ENCODE measurements at regions not wholly inside any gene's neighbourhood (a gene's known extent, or its start where the extent isn't known, plus 50 kb on each side); places are given as distances from the start of the nearest gene placed in this dataset.

GRCh38 chr5:27511061-27511460 lies 472.7 kb upstream of the CDH9 start:
- no peak for DNase-seq (ENCODE audit: low read depth)
- TF ChIP-seq, protein P1, sequence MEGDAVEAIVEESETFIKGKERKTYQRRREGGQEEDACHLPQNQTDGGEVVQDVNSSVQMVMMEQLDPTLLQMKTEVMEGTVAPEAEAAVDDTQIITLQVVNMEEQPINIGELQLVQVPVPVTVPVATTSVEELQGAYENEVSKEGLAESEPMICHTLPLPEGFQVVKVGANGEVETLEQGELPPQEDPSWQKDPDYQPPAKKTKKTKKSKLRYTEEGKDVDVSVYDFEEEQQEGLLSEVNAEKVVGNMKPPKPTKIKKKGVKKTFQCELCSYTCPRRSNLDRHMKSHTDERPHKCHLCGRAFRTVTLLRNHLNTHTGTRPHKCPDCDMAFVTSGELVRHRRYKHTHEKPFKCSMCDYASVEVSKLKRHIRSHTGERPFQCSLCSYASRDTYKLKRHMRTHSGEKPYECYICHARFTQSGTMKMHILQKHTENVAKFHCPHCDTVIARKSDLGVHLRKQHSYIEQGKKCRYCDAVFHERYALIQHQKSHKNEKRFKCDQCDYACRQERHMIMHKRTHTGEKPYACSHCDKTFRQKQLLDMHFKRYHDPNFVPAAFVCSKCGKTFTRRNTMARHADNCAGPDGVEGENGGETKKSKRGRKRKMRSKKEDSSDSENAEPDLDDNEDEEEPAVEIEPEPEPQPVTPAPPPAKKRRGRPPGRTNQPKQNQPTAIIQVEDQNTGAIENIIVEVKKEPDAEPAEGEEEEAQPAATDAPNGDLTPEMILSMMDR (IDR thresholded peaks at IDR 0.05; ENCODE audit: control insufficient read depth, insufficient read depth, low read depth, low read length, missing control alignments): no peak
- no peak overlapping the region for H3K4me3 ChIP-seq (ENCODE audit: control insufficient read depth, low read depth, low read length)

DNA sequence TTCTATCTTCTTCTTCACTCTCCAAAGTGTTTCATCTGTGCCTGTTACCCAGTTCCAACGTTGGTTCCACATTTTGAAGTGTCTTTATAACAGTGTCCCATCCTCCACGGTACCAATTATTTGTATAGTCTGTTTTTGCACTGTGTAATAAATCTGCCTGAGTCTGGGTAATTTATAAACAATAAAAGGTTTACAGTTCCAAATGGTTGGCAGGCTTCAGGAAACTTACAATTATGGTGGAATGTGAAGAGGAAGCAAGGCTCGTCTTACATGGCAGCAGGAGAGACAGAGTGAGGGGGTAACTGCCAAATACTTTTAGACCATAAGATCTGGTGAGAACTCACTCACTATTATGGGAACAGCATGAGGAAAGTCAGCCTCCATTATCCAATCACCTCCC lies 465.4 kb upstream of the CDH9 start:
- TF ChIP-seq, protein P1 (IDR thresholded peaks at IDR 0.05; ENCODE audit: control insufficient read depth, insufficient read depth, low read depth, low read length, missing control alignments): no peak
- H3K4me3 ChIP-seq (ENCODE audit: control insufficient read depth, low read depth, low read length): no peak overlapping the region
- DNase-seq (ENCODE audit: low read depth): no peak

- TF ChIP-seq, protein P1 (IDR thresholded peaks at IDR 0.05; ENCODE audit: control insufficient read depth, insufficient read depth, low read depth, low read length, missing control alignments): no peak
- no peak for DNase-seq (ENCODE audit: low read depth)
- no peak overlapping the region for H3K4me3 ChIP-seq (ENCODE audit: control insufficient read depth, low read depth, low read length)
Observed at GRCh38 chr5:27502236-27502635, 463.9 kb upstream of the CDH9 start.

GRCh38 chr5:27497491-27497890 lies 459.1 kb upstream of the CDH9 start:
- H3K4me3 ChIP-seq (ENCODE audit: control insufficient read depth, low read depth, low read length): no peak overlapping the region
- TF ChIP-seq, protein P1 (IDR thresholded peaks at IDR 0.05; ENCODE audit: control insufficient read depth, insufficient read depth, low read depth, low read length, missing control alignments): no peak
- no peak for DNase-seq (ENCODE audit: low read depth)

DNA sequence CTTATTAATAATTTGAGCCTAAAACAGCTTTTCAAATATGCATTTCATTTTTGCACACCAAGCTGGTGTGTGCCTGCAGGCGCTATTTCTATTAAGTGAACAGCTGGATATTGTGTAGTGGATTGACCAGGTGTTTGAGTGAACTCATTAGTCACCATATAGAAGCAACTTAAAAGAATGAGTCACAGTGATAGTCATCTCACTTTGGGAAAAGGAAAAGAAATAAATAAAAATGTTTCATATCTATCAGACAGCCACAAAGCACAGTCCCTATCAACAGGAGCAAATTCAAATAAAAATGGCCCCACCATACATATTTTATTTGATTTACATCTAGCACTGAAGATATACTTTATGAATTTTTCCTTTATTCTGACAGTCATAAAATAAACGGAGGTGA lies 456.5 kb upstream of the CDH9 start:
- TF ChIP-seq, protein P1 (IDR thresholded peaks at IDR 0.05; ENCODE audit: control insufficient read depth, insufficient read depth, low read depth, low read length, missing control alignments): no peak
- no peak for DNase-seq (ENCODE audit: low read depth)
- H3K4me3 ChIP-seq (ENCODE audit: control insufficient read depth, low read depth, low read length): no peak overlapping the region

DNA sequence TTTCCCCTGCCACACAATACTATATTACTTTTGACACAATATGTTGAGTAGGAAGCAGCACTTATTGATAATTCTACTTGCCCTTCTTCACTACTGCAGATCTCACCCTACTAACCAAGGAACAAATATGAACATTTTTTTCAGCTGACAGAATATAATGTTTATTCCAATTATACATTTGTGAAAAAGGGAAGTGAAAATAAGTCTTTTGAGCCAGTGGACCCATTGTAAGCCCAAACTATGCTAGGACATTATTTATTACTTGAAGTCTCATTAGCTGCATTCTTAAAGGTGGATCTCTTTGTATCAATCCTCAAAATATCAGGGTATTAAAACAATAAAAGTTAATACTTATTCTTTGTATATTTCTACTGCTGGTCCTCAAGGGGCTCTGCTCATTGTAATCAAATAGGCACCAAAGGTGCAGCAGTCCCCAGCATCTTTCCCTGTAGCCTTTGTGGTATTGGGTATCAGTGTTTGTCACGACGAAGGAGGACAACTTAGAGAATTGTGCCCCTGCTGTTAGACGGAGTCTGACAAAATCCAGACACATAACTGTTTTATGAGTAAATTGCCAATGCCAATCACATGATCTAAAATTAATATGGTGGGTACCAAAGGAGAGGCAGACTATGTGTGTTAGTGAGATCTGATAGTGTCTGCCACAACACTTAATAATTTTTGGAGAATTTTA lies 453.5 kb upstream of the CDH9 start:
- DNase-seq (ENCODE audit: low read depth): no peak
- no peak overlapping the region for H3K4me3 ChIP-seq (ENCODE audit: control insufficient read depth, low read depth, low read length)

More for the DNA sequence above, 453.5 kb upstream of the CDH9 start:
- TF ChIP-seq, protein P1 (IDR thresholded peaks at IDR 0.05; ENCODE audit: control insufficient read depth, insufficient read depth, low read depth, low read length, missing control alignments): no peak

All from AG09309 (cell line).